Lower leg skin (tissue), 3 donors: ENCODE measurements at regions not wholly inside any gene's neighbourhood (a gene's known extent, or its start where the extent isn't known, plus 50 kb on each side); places are given as distances from the start of the nearest gene placed in this dataset.

Source experiments
- POLR2A ChIP-seq, 2 donors: fragments of 450-650 bp; IDR thresholded peaks; one replicate each; pipeline ENCODE4 v1.6.1; 2016 to 2017; ENCODE audit warnings: antibody characterized with exemption in 2 of 2, mild to moderate bottlenecking in 1 of 2, moderate library complexity in 1 of 2
- TF ChIP-seq, protein P1 (sequence below), 3 donors: fragments of 450-650 bp; IDR thresholded peaks; one replicate each; pipeline ENCODE4 v1.5.1; 2016; ENCODE audit warnings: antibody characterized with exemption in 3 of 3, mild to moderate bottlenecking in 3 of 3, moderate library complexity in 2 of 3

DNA sequence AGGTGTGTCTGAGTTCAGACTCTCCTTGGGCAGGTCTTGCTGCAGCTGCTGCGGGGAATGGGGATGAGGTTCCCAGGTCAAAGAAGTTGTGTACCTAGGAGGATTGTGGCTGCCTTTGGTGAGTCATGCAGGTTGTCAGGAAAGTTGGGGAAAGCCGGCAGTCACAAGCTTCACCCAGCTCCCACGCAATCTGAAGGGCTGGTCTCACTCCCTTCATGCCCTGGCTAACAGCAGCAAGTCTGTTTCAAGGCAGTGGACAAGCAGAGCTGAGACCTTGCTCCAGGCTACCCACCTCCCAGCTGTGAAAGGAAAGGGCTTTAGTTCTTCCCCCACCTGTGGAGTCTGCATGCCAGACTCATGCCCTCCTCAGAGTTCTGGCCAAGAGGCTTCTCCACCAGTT is 287.2 kb downstream of the DTHD1 start:
- no peak for TF ChIP-seq POLR2A (IDR thresholded peaks at IDR 0.05)
- TF ChIP-seq, protein P1, sequence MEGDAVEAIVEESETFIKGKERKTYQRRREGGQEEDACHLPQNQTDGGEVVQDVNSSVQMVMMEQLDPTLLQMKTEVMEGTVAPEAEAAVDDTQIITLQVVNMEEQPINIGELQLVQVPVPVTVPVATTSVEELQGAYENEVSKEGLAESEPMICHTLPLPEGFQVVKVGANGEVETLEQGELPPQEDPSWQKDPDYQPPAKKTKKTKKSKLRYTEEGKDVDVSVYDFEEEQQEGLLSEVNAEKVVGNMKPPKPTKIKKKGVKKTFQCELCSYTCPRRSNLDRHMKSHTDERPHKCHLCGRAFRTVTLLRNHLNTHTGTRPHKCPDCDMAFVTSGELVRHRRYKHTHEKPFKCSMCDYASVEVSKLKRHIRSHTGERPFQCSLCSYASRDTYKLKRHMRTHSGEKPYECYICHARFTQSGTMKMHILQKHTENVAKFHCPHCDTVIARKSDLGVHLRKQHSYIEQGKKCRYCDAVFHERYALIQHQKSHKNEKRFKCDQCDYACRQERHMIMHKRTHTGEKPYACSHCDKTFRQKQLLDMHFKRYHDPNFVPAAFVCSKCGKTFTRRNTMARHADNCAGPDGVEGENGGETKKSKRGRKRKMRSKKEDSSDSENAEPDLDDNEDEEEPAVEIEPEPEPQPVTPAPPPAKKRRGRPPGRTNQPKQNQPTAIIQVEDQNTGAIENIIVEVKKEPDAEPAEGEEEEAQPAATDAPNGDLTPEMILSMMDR (IDR thresholded peaks at IDR 0.05) = no peak
